Thymus (tissue), 11 donors: ENCODE measurements at regions not wholly inside any gene's neighbourhood (a gene's known extent, or its start where the extent isn't known, plus 50 kb on each side); places are given as distances from the start of the nearest gene placed in this dataset.

Experiments used
- DNase-seq, 9 donors: peaks; one replicate each; pipeline ENCODE4 v3.0.0-alpha.2; 2013; ENCODE audit warnings: low spot score in 9 of 9, low read depth in 6 of 9, missing footprints in 1 of 9
- H3K27ac ChIP-seq, 2 donors: one replicate each; pipeline ENCODE4 v1.5.1; 2013; ENCODE audit warnings: control low read depth in 1 of 2, low read depth in 1 of 2, low read length in 1 of 2, mild to moderate bottlenecking in 1 of 2, moderate library complexity in 1 of 2
- H3K27me3 ChIP-seq, 2 donors: one replicate each; pipeline ENCODE4 v1.5.1; 2013; ENCODE audit warnings: low read length in 1 of 2; ENCODE audit not compliant: control insufficient read depth in 2 of 2, insufficient read depth in 1 of 2
- H3K36me3 ChIP-seq, 2 donors: one replicate each; pipeline ENCODE4 v1.5.1; 2013; ENCODE audit warnings: low read length in 1 of 2, mild to moderate bottlenecking in 1 of 2, moderate library complexity in 1 of 2; ENCODE audit not compliant: control insufficient read depth in 2 of 2, insufficient read depth in 2 of 2
- H3K4me1 ChIP-seq, 2 donors: one replicate each; pipeline ENCODE4 v1.5.1; 2013; ENCODE audit warnings: low read length in 2 of 2; ENCODE audit not compliant: control insufficient read depth in 2 of 2, insufficient read depth in 2 of 2
- H3K4me3 ChIP-seq, 2 donors: one replicate each; pipeline ENCODE4 v1.5.1; 2013; ENCODE audit warnings: low read length in 2 of 2, control low read depth in 1 of 2, mild to moderate bottlenecking in 1 of 2
- H3K9me3 ChIP-seq, 2 donors: one replicate each; pipeline ENCODE4 v1.5.1; 2013; ENCODE audit warnings: low read length in 1 of 2, mild to moderate bottlenecking in 1 of 2; ENCODE audit not compliant: control insufficient read depth in 2 of 2, insufficient read depth in 1 of 2
- WGBS: extraction: QIAGEN DNeasy Blood & Tissue Kit; methylation state at CpG from one replicate; pipeline ENCODE4 v1.1.7; 2013; 5-methylcytosine and 5-hydroxymethylcytosine counted together
- donor health status: healthy.

GRCh38 chr3:99475229-99475628 is 163.2 kb upstream of the COL8A1 start:
- Histone ChIP-seq H3K4me1 (no peaks in the 10 kb centered on the region), H3K36me3 (no peaks in the 10 kb centered on the region), H3K9me3 (no peaks in the 10 kb centered on the region), H3K27me3 (no peaks in the 10 kb centered on the region), H3K4me3 (no peak overlapping the region), H3K27ac (no peak overlapping the region)
- 90% methylated on average over 2 of the region's 2 CpGs for WGBS
- no peak for DNase-seq

GRCh38 chr3:99474776-99475175 is 163.6 kb upstream of the COL8A1 start:
- Histone ChIP-seq H3K4me3 (no peak overlapping the region), H3K27me3 (no peaks in the 10 kb centered on the region), H3K27ac (no peak overlapping the region), H3K36me3 (no peaks in the 10 kb centered on the region), H3K9me3 (no peaks in the 10 kb centered on the region), H3K4me1 (no peaks in the 10 kb centered on the region)
- no peak for DNase-seq

- Histone ChIP-seq H3K9me3 (no peaks in the 10 kb centered on the region), H3K27me3 (no peaks in the 10 kb centered on the region), H3K4me3 (no peak overlapping the region), H3K27ac (no peak overlapping the region), H3K36me3 (no peaks in the 10 kb centered on the region), H3K4me1 (no peaks in the 10 kb centered on the region)
- no peak for DNase-seq
- WGBS = 93% methylated on average over 2 of the region's 2 CpGs
Measured at GRCh38 chr3:99473321-99473751, 165.1 kb upstream of the COL8A1 start.

DNA sequence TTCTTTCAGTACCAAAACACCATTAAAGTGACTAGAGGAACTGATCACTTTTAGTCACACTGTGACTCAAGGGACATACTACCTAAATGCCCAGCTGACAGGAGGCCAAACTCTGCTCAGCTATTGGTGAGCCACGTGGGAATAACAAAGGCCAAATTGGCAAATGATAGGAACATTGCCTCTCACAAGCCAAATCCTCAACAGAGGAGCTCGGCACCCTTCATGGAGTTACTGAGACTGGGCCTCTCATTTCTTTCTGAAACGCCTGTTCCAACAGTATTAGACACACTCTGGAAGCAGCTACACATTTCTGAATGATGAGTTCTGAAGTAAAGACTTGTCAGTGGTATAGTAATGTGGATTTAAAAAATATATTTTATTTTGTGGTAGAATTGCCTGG is 166.0 kb upstream of the COL8A1 start:
- no peak for DNase-seq
- 82% methylated on average over 3 of the region's 3 CpGs for WGBS
- no peaks in the 10 kb centered on the region for H3K9me3 ChIP-seq
- H3K4me1 ChIP-seq = no peaks in the 10 kb centered on the region
- H3K4me3 ChIP-seq = no peak overlapping the region
- no peak overlapping the region for H3K27ac ChIP-seq
- no peaks in the 10 kb centered on the region for H3K36me3 ChIP-seq
- no peaks in the 10 kb centered on the region for H3K27me3 ChIP-seq

- no peak overlapping the region for H3K4me3 ChIP-seq
- H3K27me3 ChIP-seq = no peaks in the 10 kb centered on the region
- no peaks in the 10 kb centered on the region for H3K36me3 ChIP-seq
- no peak for DNase-seq
- no peak overlapping the region for H3K27ac ChIP-seq
- WGBS = 90% methylated on average over 7 of the region's 7 CpGs
- H3K4me1 ChIP-seq = no peaks in the 10 kb centered on the region
- H3K9me3 ChIP-seq = no peaks in the 10 kb centered on the region
Measured at GRCh38 chr3:99471353-99472323, 166.8 kb upstream of the COL8A1 start.

- H3K27ac ChIP-seq = no peak overlapping the region
- no peak for DNase-seq
- H3K36me3 ChIP-seq = no peaks in the 10 kb centered on the region
- no peaks in the 10 kb centered on the region for H3K9me3 ChIP-seq
- H3K4me3 ChIP-seq = no peak overlapping the region
- H3K27me3 ChIP-seq = no peaks in the 10 kb centered on the region
- no peaks in the 10 kb centered on the region for H3K4me1 ChIP-seq
Measured at GRCh38 chr3:99470841-99471240, 167.6 kb upstream of the COL8A1 start.

- WGBS = 94% methylated on average over 3 of the region's 3 CpGs
- no peaks in the 10 kb centered on the region for H3K9me3 ChIP-seq
- no peaks in the 10 kb centered on the region for H3K27me3 ChIP-seq
- no peak overlapping the region for H3K4me3 ChIP-seq
- no peak overlapping the region for H3K27ac ChIP-seq
- H3K36me3 ChIP-seq = no peaks in the 10 kb centered on the region
- no peak for DNase-seq
- no peaks in the 10 kb centered on the region for H3K4me1 ChIP-seq
Measured at GRCh38 chr3:99468918-99469317, 169.5 kb upstream of the COL8A1 start.

GRCh38 chr3:99467420-99467819 is 171.0 kb upstream of the COL8A1 start:
- H3K4me3 ChIP-seq = no peak overlapping the region
- 96% methylated on average over 3 of the region's 3 CpGs for WGBS
- no peak for DNase-seq
- H3K4me1 ChIP-seq = no peaks in the 10 kb centered on the region
- no peak overlapping the region for H3K27ac ChIP-seq
- no peaks in the 10 kb centered on the region for H3K36me3 ChIP-seq
- H3K9me3 ChIP-seq = no peaks in the 10 kb centered on the region
- H3K27me3 ChIP-seq = no peaks in the 10 kb centered on the region

DNA sequence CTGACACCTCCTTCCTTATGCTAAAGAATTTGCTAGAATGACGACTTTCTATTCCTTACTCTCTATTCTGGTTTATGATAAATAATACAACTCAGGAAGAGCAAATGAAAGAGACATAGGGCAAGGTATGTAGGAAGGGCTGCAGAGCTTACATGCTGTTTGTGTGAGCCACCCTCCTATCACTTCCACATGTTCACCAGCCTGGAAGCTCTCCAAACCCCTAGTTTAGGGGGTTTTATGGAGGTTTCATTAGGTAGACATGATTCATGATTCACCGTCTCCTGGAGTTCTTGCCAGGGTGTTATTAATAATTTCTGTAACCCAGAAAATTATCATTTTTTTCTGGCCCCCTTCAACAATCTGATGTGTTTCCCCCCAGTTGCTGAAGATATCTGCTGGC is 172.1 kb upstream of the COL8A1 start:
- 93% methylated on average over 2 of the region's 2 CpGs for WGBS
- Histone ChIP-seq H3K4me1 (no peaks in the 10 kb centered on the region), H3K27me3 (no peaks in the 10 kb centered on the region), H3K27ac (no peak overlapping the region), H3K9me3 (no peaks in the 10 kb centered on the region), H3K36me3 (no peaks in the 10 kb centered on the region), H3K4me3 (no peak overlapping the region)
- no peak for DNase-seq
